PC-3 (cell line): ENCODE measurements at regions not wholly inside any gene's neighbourhood (a gene's known extent, or its start where the extent isn't known, plus 50 kb on each side); places are given as distances from the start of the nearest gene placed in this dataset.

ENCODE experiments used
- CTCF ChIP-seq: fragments of 300-600 bp; sonication (generic); conservative IDR thresholded peaks from 2 replicates; pipeline ENCODE4 v1.5.1; 2017; ENCODE audit warnings: antibody characterized with exemption, low read depth, mild to moderate bottlenecking, low read length
- EZH2 ChIP-seq: fragments of 300-600 bp; sonication (generic); IDR thresholded peaks from one replicate; pipeline ENCODE4 v1.6.1; 2017; ENCODE audit warnings: antibody characterized with exemption, mild to moderate bottlenecking, low read length; ENCODE audit not compliant: unreplicated experiment
- EZH2phosphoT487 ChIP-seq: fragments of 300-600 bp; sonication (generic); IDR thresholded peaks from 2 replicates; pipeline ENCODE4 v1.6.1; 2018; ENCODE audit warnings: mild to moderate bottlenecking, antibody characterized with exemption, low read length, borderline replicate concordance

GRCh38 chr7:114859477-114859876, 62.4 kb upstream of the MDFIC start:
- TF ChIP-seq CTCF (no peak), EZH2 (no peak), EZH2phosphoT487 (no peak)
